ENCODE measurements at regions not wholly inside any gene's neighbourhood (a gene's known extent, or its start where the extent isn't known, plus 50 kb on each side); places are given as distances from the start of the nearest gene placed in this dataset.

- Histone ChIP-seq H3K27ac (no peak overlapping the region), H3K4me3 (no peak overlapping the region), H3K9ac (ENCODE audit: insufficient read length) (no peak overlapping the region), H3K9me3 (ENCODE audit: low read depth, low read length) (no peaks in the 10 kb centered on the region), H3K36me3 (ENCODE audit: insufficient read depth, low read length) (no peaks in the 10 kb centered on the region)
- TF ChIP-seq POLR2AphosphoS5 (IDR thresholded peaks at IDR 0.05; ENCODE audit: borderline replicate concordance, low read depth, low read length) (no peak), FOXP2 (optimal IDR thresholded peaks at IDR 0.05; ENCODE audit: control extremely low read depth, extremely low read length, insufficient read depth) (no peak), EZH2 (IDR thresholded peaks at IDR 0.05) (no peak)
- DNase-seq (ENCODE audit: low read depth, low spot score), result no peak
Measured at GRCh38 chr9:135365013-135365768, 114.4 kb upstream of the PPP1R26 start.

- Histone ChIP-seq H3K27ac (no peak overlapping the region), H3K9me3 (ENCODE audit: low read depth, low read length) (no peaks in the 10 kb centered on the region), H3K9ac (ENCODE audit: insufficient read length) (no peak overlapping the region), H3K4me3 (no peak overlapping the region), H3K36me3 (ENCODE audit: insufficient read depth, low read length) (no peaks in the 10 kb centered on the region)
- no peak for DNase-seq (ENCODE audit: low read depth, low spot score)
- TF ChIP-seq FOXP2 (optimal IDR thresholded peaks at IDR 0.05; ENCODE audit: control extremely low read depth, extremely low read length, insufficient read depth) (no peak), EZH2 (IDR thresholded peaks at IDR 0.05) (no peak), POLR2AphosphoS5 (IDR thresholded peaks at IDR 0.05; ENCODE audit: borderline replicate concordance, low read depth, low read length) (no peak)
Measured at GRCh38 chr9:135366104-135366503, 113.5 kb upstream of the PPP1R26 start.

DNA sequence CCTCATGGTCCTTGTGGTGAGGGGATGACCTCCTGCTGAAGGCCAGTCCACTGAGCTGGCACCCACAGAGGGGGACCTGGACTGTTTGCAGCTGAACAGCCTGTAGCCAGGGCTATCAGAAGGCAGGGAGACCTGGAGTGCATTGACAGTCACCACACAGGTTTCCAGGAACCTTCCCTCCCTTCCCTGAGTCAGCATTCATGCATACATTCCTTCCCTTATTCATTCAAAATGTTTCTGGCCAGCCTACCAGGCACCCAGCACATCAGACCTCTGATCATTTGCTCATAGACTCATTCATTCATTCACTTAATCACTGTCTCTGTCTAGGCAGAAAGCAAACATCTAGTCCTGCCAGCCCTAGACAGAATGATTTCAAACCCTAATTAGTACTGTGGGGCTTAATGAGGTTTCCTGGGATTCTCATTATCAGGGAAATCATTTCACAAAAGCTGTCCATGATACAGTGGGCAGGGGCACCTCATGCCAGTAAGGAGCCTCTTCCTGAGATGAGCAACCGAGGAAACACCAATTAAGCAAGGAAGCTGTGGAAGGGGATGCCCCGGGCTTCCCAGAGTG, 110.1 kb upstream of the PPP1R26 start:
- no peak for DNase-seq (ENCODE audit: low read depth, low spot score)
- no peak overlapping the region for H3K27ac ChIP-seq
- TF ChIP-seq EZH2 (IDR thresholded peaks at IDR 0.05), result no peak
- TF ChIP-seq POLR2AphosphoS5 (IDR thresholded peaks at IDR 0.05; ENCODE audit: borderline replicate concordance, low read depth, low read length), result no peak
- no peak for TF ChIP-seq FOXP2 (optimal IDR thresholded peaks at IDR 0.05; ENCODE audit: control extremely low read depth, extremely low read length, insufficient read depth)
- H3K36me3 ChIP-seq (ENCODE audit: insufficient read depth, low read length), result no peaks in the 10 kb centered on the region
- H3K4me3 ChIP-seq, result no peak overlapping the region
- H3K9ac ChIP-seq (ENCODE audit: insufficient read length), result no peak overlapping the region
- H3K9me3 ChIP-seq (ENCODE audit: low read depth, low read length), result no peaks in the 10 kb centered on the region

DNA sequence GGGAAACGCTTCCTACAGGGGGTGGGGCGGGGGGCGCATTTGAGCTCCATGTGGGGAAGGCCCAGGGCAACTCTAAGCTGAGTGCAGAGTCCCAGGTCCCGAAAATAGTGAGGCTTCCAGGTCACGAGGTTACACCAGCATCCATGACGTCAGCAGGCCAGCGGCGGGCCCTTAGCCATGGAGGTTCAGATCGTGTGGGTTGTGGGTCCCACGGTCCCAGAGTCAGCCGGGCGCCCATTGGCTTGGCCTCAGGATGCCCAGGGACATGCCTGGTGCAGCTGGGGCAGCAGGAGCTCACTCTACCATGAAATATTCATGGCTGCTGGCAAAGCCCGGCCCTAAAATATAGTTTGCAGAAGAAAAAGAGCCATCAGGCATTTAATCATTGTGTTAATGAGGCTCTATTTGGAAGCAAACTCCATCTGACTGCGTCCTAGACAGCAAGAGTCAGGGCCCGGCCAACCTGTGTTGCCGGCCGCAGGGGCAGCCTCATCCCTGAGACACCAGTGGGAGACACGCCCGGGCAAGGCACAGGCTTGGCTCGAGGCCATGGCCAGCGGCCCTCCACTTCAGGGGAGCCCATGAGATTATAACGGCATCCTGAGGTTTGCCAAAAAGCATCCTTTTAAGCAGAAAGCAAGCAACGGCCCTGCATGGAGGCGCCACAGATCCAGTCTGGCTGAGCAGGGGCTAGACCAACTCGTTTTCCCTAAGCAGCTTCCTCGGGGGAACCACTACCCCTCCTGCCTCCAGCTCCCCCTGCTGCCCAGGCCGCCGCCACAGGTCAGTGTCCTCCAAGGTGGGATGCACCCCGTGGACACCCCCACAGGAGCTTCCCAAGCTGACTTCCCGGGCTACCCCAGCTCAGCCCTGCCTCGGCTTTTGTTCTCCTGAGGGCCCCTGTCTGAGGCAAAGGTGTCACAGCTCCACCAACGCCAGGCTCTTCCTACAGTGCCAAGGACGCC, 108.9 kb upstream of the PPP1R26 start:
- DNase-seq (ENCODE audit: low read depth, low spot score), result no peak
- TF ChIP-seq EZH2 (IDR thresholded peaks at IDR 0.05) (no peak), POLR2AphosphoS5 (IDR thresholded peaks at IDR 0.05; ENCODE audit: borderline replicate concordance, low read depth, low read length) (no peak), FOXP2 (optimal IDR thresholded peaks at IDR 0.05; ENCODE audit: control extremely low read depth, extremely low read length, insufficient read depth) (no peak)
- H3K27ac ChIP-seq, result no peak overlapping the region

GRCh38 chr9:135371535-135371934, 108.0 kb upstream of the PPP1R26 start:
- TF ChIP-seq POLR2AphosphoS5 (IDR thresholded peaks at IDR 0.05; ENCODE audit: borderline replicate concordance, low read depth, low read length), result no peak
- TF ChIP-seq EZH2 (IDR thresholded peaks at IDR 0.05), result no peak
- no peak for TF ChIP-seq FOXP2 (optimal IDR thresholded peaks at IDR 0.05; ENCODE audit: control extremely low read depth, extremely low read length, insufficient read depth)
- Histone ChIP-seq H3K36me3 (ENCODE audit: insufficient read depth, low read length) (no peaks in the 10 kb centered on the region), H3K4me3 (no peak overlapping the region), H3K27ac (no peak overlapping the region), H3K9me3 (ENCODE audit: low read depth, low read length) (no peaks in the 10 kb centered on the region), H3K9ac (ENCODE audit: insufficient read length) (no peak overlapping the region)
- no peak for DNase-seq (ENCODE audit: low read depth, low spot score)

More for the DNA sequence above, 108.9 kb upstream of the PPP1R26 start:
- Histone ChIP-seq H3K9me3 (ENCODE audit: low read depth, low read length) (no peaks in the 10 kb centered on the region), H3K36me3 (ENCODE audit: insufficient read depth, low read length) (no peaks in the 10 kb centered on the region), H3K4me3 (no peak overlapping the region), H3K9ac (ENCODE audit: insufficient read length) (no peak overlapping the region)

GRCh38 chr9:135372036-135372435, 107.5 kb upstream of the PPP1R26 start:
- Histone ChIP-seq H3K9ac (ENCODE audit: insufficient read length) (no peak overlapping the region), H3K27ac (no peak overlapping the region), H3K4me3 (no peak overlapping the region), H3K36me3 (ENCODE audit: insufficient read depth, low read length) (no peaks in the 10 kb centered on the region), H3K9me3 (ENCODE audit: low read depth, low read length) (no peaks in the 10 kb centered on the region)
- DNase-seq (ENCODE audit: low read depth, low spot score), result no peak
- TF ChIP-seq POLR2AphosphoS5 (IDR thresholded peaks at IDR 0.05; ENCODE audit: borderline replicate concordance, low read depth, low read length) (no peak), FOXP2 (optimal IDR thresholded peaks at IDR 0.05; ENCODE audit: control extremely low read depth, extremely low read length, insufficient read depth) (no peak), EZH2 (IDR thresholded peaks at IDR 0.05) (no peak)

- TF ChIP-seq EZH2 (IDR thresholded peaks at IDR 0.05), result no peak
- TF ChIP-seq FOXP2 (optimal IDR thresholded peaks at IDR 0.05; ENCODE audit: control extremely low read depth, extremely low read length, insufficient read depth), result no peak
- no peak for TF ChIP-seq POLR2AphosphoS5 (IDR thresholded peaks at IDR 0.05; ENCODE audit: borderline replicate concordance, low read depth, low read length)
- DNase-seq (ENCODE audit: low read depth, low spot score), result no peak
- Histone ChIP-seq H3K36me3 (ENCODE audit: insufficient read depth, low read length) (no peaks in the 10 kb centered on the region), H3K4me3 (no peak overlapping the region), H3K9ac (ENCODE audit: insufficient read length) (no peak overlapping the region), H3K9me3 (ENCODE audit: low read depth, low read length) (no peaks in the 10 kb centered on the region), H3K27ac (no peak overlapping the region)
Measured at GRCh38 chr9:135372501-135373008, 107.0 kb upstream of the PPP1R26 start.

Measured in SK-N-MC (cell line).